ENCODE measurements at regions not wholly inside any gene's neighbourhood (a gene's known extent, or its start where the extent isn't known, plus 50 kb on each side); places are given as distances from the start of the nearest gene placed in this dataset.
"Not testable (repeated sequence)": the region's sequence is repeated elsewhere in the genome, so short reads cannot be mapped to it uniquely, and the experiment has no call there.

DNA sequence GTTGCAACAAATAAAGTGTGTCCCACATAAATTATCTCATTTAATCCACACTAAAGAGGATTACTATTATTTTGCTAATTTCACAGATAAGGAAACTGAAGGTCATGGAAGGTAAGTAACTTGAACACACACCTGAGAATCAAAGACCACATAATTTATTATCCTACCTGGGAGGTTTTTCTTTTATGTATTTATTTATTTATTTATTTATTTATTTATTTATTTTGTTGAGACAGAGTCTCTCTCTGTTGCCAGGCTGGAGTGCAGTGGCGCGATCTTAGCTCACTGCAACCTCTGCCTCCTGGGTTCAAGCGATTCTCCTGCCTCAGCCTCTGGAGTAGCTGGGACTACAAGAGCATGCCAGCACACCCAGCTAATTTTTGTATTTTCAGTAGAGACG, 1011.4 kb downstream of the VRK1 start:
- H3K9me3 Mint-ChIP-seq, H3K4me1 Mint-ChIP-seq, H3K4me3 Mint-ChIP-seq, H3K36me3 Mint-ChIP-seq, H3K27ac Mint-ChIP-seq, ATAC-seq, H3K27me3 Mint-ChIP-seq: not testable (repeated sequence)

DNA sequence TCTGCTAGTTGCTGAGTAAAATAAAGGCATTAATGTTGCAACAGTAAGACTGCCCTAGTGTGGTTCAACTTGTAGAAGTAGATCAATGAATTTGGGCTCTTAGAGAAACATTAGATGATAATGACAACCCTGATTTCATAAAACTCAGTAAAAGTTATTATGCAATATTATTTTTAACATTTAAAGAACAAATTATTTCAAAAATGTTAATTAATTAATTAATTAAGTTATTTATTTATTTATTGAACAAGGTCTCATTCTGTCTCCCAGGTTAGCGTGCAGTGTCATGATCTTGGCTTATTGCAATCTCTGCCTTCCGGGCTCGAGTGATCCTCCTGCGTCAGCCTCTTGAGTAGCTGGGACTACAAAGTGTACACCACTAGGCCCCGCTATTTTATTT, 1016.4 kb downstream of the VRK1 start:
- Mint-ChIP-seq H3K36me3 (no peaks in the 10 kb centered on the region), H3K4me3 (no peak overlapping the region), H3K4me1 (no peaks in the 10 kb centered on the region), H3K9me3 (peaks cover 9% of the 10 kb centered on the region), H3K27me3 (no peaks in the 10 kb centered on the region), H3K27ac (no peak overlapping the region)
- no peak for ATAC-seq

DNA sequence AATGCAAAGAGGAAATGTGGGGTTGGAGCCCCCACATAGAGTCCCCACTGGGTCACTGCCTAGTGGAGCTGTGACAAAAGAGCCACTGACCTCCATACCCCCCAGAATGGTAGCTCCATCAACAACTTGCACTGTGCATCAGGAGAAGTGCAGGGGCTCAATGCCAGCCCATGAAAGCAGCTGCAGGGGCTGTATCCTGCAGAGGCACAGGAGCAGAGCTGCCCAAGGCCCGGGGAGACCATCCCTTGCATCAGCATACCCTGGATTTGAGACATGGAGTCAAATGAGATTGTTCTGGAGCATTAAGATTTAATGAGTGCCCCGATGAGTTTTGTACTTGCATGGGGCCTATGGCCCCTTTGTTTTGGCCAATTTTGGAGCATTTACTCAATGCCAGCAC, 1023.6 kb downstream of the VRK1 start:
- no peak for ATAC-seq
- no peak overlapping the region for H3K4me3 Mint-ChIP-seq
- no peaks in the 10 kb centered on the region for H3K36me3 Mint-ChIP-seq
- H3K4me1 Mint-ChIP-seq = no peaks in the 10 kb centered on the region
- no peak overlapping the region for H3K27ac Mint-ChIP-seq
- peaks cover 15% of the 10 kb centered on the region for H3K9me3 Mint-ChIP-seq
- no peaks in the 10 kb centered on the region for H3K27me3 Mint-ChIP-seq

DNA sequence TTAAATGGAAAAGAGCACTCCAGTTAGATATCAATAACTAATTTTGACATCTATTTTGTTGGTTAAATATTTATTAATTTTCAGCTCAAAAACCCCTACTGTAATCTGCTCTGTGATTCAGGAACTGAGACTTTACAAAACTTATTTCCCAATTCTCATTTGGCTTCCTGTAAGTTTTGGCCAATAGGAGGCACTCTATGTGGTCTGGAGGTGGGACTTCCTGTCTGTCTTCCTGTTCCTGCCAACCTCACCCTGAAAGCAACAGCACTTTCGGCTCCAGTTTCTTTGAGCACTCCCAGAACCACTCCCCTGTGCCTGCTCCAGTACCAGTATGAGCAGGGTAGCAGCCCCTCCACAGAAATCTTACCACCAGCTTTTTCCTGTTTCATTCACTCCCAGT, 1027.0 kb downstream of the VRK1 start:
- Mint-ChIP-seq H3K36me3 (no peaks in the 10 kb centered on the region), H3K27ac (no peak overlapping the region), H3K9me3 (peaks cover 15% of the 10 kb centered on the region), H3K4me3 (no peak overlapping the region), H3K4me1 (no peaks in the 10 kb centered on the region), H3K27me3 (no peaks in the 10 kb centered on the region)
- no peak for ATAC-seq

DNA sequence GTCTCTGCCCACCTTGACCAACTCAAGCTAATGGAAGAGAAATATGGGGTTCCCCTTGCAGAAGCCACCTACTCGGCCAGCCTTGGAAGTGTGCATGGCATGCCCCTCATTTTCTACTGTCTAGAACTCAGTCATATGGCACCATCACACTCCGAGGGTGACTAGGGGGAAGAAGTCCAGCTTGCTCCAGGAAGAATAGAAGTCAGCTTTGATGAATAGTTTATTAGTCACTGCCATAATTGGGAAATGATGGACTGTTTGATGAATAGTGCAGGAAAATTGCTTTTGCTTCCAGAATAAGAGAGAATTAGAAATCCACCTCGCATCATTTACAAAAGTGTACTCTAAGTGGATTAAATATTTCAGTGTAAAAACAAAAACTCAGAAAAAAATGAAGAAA, 1030.6 kb downstream of the VRK1 start:
- no peaks in the 10 kb centered on the region for H3K27me3 Mint-ChIP-seq
- H3K36me3 Mint-ChIP-seq = no peaks in the 10 kb centered on the region
- H3K4me3 Mint-ChIP-seq = no peak overlapping the region
- H3K4me1 Mint-ChIP-seq = no peaks in the 10 kb centered on the region
- peaks cover 13% of the 10 kb centered on the region for H3K9me3 Mint-ChIP-seq
- no peak overlapping the region for H3K27ac Mint-ChIP-seq
- ATAC-seq = no peak

DNA sequence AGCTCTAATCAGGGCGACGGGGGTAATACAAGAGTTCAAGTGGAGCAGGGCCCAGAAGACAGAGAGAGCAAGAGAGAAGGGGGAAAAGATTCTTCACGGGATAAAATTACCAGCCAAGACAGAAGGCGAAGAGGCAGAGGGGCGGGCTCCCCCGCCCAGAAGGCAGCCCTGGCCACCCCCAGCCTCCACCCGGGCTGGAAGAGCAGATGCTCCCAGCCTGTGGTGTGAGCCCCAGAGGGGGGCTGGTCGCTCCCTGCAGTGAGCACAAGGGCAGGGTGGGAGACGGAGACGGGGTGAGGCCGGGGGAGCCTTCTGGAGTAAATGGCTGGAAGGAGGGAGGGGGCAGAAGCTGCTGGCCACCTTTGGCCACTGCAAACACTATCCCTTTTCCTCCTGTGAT, 1035.6 kb downstream of the VRK1 start:
- H3K36me3 Mint-ChIP-seq = no peaks in the 10 kb centered on the region
- peaks cover 5% of the 10 kb centered on the region for H3K9me3 Mint-ChIP-seq
- H3K4me1 Mint-ChIP-seq = no peaks in the 10 kb centered on the region
- H3K27ac Mint-ChIP-seq = no peak overlapping the region
- no peaks in the 10 kb centered on the region for H3K27me3 Mint-ChIP-seq
- no peak overlapping the region for H3K4me3 Mint-ChIP-seq
- ATAC-seq = no peak

DNA sequence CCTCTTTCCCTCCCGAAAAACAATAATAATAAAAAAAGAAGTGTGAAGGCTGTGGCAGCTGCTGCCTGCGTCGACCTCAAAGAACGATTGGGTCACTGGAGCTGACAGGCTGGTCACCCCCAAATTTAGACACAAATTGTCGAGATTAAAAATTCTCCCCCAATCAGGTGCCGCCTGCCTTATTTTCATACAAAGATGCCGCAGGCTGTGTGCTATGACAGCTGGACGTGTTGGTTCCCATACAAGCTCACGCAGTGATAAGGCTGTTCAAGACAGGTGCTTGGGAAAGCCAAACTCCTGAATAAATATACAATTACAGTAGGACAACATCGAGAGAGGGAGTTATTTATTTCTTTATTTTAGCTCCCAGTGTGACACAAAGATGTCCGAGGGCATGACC, 1041.8 kb downstream of the VRK1 start:
- no peaks in the 10 kb centered on the region for H3K36me3 Mint-ChIP-seq
- peaks cover 6% of the 10 kb centered on the region for H3K9me3 Mint-ChIP-seq
- H3K4me3 Mint-ChIP-seq = no peak overlapping the region
- ATAC-seq = no peak
- H3K27ac Mint-ChIP-seq = no peak overlapping the region
- H3K27me3 Mint-ChIP-seq = no peaks in the 10 kb centered on the region
- H3K4me1 Mint-ChIP-seq = no peaks in the 10 kb centered on the region

DNA sequence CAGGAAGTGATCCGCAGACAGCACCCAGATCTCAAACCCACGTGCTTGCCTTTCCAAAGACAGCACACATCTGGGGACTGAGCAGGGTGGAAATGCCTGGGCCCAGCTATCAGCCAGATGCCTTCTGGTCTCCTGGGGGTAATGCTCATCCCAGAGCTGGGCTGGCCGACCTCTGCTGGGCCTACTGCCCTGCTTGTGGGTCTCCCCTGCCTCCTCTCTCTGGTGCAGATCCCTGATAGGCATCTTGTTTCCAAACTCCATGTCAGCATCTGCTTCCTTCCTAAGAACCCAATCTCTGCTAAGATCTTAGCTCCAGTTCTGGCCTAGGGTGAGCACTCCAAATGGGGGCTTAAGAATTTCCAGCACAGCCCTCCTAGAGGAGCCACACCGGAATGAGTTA, 1043.0 kb downstream of the VRK1 start:
- ATAC-seq = no peak
- Mint-ChIP-seq H3K4me3 (no peak overlapping the region), H3K4me1 (no peaks in the 10 kb centered on the region), H3K9me3 (peaks cover 9% of the 10 kb centered on the region), H3K36me3 (no peaks in the 10 kb centered on the region), H3K27ac (no peak overlapping the region), H3K27me3 (no peaks in the 10 kb centered on the region)

DNA sequence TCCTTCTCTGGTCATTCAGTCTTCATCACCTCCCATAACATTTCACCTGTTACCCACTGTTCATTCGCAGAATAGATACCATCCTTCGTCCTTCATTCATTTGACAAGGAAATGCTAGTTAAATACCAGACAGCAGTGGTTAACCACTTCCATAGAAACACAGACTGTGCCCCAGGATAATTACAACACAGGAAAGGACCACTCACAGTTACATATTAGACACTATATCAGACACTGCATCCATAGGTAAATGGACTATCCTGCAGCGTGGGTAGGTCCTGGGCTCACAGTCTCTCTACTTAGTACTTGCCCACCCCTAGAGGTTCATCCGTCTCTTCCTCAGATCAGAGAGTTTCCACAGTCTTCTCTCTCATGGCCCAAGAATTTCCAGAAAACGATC, 1044.6 kb downstream of the VRK1 start:
- no peaks in the 10 kb centered on the region for H3K4me1 Mint-ChIP-seq
- no peaks in the 10 kb centered on the region for H3K27me3 Mint-ChIP-seq
- ATAC-seq = no peak
- H3K4me3 Mint-ChIP-seq = no peak overlapping the region
- H3K27ac Mint-ChIP-seq = no peak overlapping the region
- no peaks in the 10 kb centered on the region for H3K36me3 Mint-ChIP-seq
- peaks cover 9% of the 10 kb centered on the region for H3K9me3 Mint-ChIP-seq

DNA sequence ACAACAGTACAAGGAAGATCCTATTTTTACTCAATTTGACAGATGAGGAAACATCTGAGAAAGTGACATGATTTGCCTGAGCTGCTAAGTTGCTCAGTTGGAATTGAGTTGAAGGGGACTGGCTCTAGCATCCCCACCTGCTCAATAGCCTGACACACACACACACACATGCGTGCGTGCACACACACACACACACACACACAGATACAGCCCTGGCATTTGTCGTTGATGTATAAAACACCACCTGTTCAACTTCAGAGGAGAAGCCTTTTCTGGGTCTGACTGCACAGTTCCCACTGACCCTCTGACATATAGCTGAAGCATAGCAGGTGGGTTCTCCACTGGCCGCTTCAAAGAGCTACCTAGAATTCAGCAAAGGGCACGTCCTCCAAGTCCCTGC, 1045.9 kb downstream of the VRK1 start:
- no peaks in the 10 kb centered on the region for H3K36me3 Mint-ChIP-seq
- no peaks in the 10 kb centered on the region for H3K4me1 Mint-ChIP-seq
- no peak overlapping the region for H3K27ac Mint-ChIP-seq
- no peak for ATAC-seq
- H3K27me3 Mint-ChIP-seq = no peaks in the 10 kb centered on the region
- H3K9me3 Mint-ChIP-seq = peaks cover 9% of the 10 kb centered on the region
- H3K4me3 Mint-ChIP-seq = no peak overlapping the region

DNA sequence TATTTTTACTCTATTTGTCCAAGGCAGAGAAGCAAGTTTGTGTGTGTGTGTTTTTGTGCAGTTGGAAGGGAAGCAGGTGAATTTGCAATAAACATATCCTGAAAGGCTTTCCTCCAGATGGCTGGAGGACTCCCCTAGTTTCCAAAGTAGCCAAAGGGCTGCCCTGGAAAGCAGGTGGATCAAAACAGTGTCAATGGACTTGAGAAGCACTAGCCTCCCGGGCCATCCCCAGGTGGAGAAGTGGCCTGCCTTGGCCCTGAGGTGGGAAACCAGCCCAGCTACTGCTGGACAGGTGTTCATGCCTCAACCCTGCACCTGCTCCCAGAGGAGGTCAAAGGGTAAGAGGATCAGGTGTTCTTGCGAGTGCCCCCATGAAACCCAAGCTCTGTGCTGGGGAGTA, 1046.9 kb downstream of the VRK1 start:
- Mint-ChIP-seq H3K9me3 (peaks cover 9% of the 10 kb centered on the region), H3K36me3 (no peaks in the 10 kb centered on the region), H3K27ac (no peak overlapping the region), H3K4me1 (no peaks in the 10 kb centered on the region), H3K4me3 (no peak overlapping the region), H3K27me3 (no peaks in the 10 kb centered on the region)
- ATAC-seq = no peak

DNA sequence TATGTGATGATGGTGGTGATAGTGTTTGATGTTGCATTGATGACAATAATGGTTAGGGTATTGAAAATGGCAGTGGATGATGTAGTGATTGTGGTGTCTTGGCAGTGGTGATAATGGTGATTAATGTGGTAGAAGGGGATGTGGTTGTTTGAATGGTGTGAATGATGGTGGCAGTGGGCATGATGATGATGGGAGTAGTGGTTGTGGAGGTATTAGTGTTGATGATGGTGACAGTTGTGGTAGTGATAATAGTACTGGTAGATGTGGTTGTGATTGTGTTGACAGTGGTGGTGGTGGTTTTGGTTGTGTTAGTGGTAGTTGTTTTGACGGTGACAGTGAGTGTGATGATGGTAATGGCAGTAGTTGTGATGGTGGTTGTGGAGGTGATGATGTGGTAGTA, 1049.0 kb downstream of the VRK1 start:
- H3K27ac Mint-ChIP-seq = no peak overlapping the region
- peaks cover 9% of the 10 kb centered on the region for H3K9me3 Mint-ChIP-seq
- no peak overlapping the region for H3K4me3 Mint-ChIP-seq
- no peaks in the 10 kb centered on the region for H3K27me3 Mint-ChIP-seq
- H3K36me3 Mint-ChIP-seq = no peaks in the 10 kb centered on the region
- no peak for ATAC-seq
- no peaks in the 10 kb centered on the region for H3K4me1 Mint-ChIP-seq

DNA sequence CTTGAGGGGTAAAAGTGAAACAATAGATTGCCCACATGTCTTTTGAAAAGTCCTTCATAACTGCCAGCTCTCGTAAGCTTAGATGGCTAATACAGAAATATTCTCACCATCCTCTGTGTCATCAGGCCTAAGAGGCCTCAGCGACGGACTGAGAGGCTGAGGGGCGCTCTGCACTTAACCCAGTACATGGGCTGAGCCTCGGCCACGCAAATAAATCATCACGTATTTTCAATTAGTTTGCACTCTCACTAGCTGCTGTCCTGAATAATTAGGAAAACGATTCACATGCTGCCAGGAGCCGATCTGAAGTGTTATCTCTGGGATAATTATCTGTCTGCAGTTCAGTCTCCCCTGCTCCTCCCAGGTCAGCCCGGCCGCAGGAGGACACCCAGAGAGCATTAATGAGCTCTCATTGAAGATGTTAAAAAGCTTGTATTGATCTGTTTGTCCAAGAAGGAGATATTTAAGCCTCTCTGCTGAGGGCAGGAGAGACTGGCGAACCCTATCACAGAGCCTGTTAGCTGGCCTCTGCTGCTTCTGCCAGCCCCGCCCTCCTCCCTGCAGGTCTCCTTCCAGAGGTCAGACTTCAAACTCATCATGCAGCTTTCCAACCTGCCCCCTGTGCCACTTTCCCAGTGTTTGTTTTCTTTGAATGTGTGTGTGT, 1051.3 kb downstream of the VRK1 start:
- H3K36me3 Mint-ChIP-seq = no peaks in the 10 kb centered on the region
- peaks cover 3% of the 10 kb centered on the region for H3K9me3 Mint-ChIP-seq
- ATAC-seq = no peak
- H3K4me3 Mint-ChIP-seq = no peak overlapping the region
- no peaks in the 10 kb centered on the region for H3K4me1 Mint-ChIP-seq
- no peaks in the 10 kb centered on the region for H3K27me3 Mint-ChIP-seq
- no peak overlapping the region for H3K27ac Mint-ChIP-seq

DNA sequence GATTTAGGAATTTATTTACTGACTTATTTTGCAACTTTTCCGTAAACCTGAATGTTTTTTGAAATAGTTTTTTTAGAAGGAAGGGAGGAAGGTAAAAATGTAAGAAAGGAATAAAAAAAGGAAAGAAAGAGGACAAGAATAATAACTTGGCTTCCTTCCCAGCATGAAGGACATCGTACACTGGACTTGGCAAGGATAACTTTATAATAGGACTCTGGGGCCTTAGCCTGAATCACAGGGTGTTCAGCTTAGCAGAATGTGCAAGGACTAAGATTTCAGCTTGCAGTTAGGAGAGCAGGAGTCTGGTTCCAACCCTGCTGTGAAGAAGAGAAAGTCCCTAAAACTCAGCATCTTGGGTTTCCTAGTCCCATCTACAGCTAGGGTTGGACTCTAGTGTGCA, 1053.3 kb downstream of the VRK1 start:
- H3K27ac Mint-ChIP-seq = no peak overlapping the region
- H3K27me3 Mint-ChIP-seq = no peaks in the 10 kb centered on the region
- no peak for ATAC-seq
- no peaks in the 10 kb centered on the region for H3K36me3 Mint-ChIP-seq
- no peaks in the 10 kb centered on the region for H3K9me3 Mint-ChIP-seq
- no peak overlapping the region for H3K4me3 Mint-ChIP-seq
- no peaks in the 10 kb centered on the region for H3K4me1 Mint-ChIP-seq

DNA sequence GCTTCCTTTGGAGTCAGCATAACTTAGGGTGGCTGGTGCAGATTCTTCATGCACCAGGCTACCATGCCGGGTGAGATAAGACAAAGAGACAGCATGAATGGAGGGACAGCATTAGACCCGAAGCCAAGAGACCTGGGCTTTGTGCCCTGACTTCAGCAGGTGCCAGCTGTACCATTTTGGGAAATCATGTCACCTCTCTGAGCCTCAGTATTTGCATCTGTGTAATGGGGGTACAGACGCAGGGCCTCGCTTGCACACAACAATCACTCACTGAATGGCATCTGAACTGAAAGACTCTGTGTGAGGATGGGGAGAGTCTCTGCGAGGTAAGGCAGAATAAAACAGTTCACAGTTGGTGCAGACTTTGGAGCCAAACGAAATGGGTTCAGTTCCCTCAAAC, 1053.7 kb downstream of the VRK1 start:
- Mint-ChIP-seq H3K9me3 (no peaks in the 10 kb centered on the region), H3K27ac (no peak overlapping the region), H3K27me3 (no peaks in the 10 kb centered on the region), H3K4me1 (no peaks in the 10 kb centered on the region), H3K36me3 (no peaks in the 10 kb centered on the region), H3K4me3 (no peak overlapping the region)
- ATAC-seq = no peak

DNA sequence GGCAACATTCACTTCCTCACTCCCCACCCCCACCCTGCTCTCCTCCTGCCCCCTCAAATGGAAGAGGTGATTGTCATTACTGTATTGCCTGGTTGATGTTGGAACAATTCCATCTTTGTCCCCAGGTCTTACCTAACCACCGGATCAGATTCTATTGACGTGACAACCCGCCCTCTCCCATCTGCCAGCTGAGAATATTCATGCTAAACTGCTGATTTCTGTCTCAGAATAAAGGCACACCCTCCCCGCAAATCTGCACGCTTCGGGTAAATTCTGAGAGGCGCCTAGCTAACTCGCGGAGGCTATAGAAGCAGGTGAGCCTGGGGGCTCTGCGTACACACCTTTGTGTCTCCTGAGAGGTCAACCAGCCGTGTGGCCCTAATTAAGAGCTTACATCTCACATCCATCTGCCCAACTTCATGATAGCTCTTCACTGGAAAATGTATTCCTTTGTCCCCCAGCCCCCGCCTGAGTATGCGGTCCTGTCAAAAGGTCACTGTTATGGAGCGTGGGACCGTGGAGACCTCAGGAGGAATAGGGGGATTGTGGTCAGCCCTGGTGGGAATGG, 1054.3 kb downstream of the VRK1 start:
- H3K27ac Mint-ChIP-seq = no peak overlapping the region
- no peak overlapping the region for H3K4me3 Mint-ChIP-seq

DNA sequence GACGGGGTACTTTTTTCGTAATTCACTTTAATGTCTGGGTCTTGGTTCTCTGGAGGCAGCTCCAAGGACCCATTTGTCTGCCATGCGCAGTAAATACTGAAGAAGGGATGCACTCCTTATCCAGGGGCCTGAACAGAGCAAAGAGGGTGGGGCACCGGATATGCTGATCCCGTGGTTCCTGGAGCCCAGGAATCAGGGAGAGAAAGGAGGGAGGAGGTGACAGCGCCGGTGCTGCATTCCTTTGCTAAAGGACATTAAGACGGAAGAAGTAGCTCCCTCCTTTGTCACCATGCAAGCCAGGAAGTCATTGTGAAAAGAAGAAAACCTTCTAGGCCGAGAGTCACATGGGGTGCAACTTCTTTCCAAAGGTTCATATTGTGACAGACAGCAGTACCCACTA, 1057.7 kb downstream of the VRK1 start:
- H3K9me3 Mint-ChIP-seq = no peaks in the 10 kb centered on the region
- no peak overlapping the region for H3K4me3 Mint-ChIP-seq
- H3K36me3 Mint-ChIP-seq = no peaks in the 10 kb centered on the region
- H3K27me3 Mint-ChIP-seq = no peaks in the 10 kb centered on the region
- H3K4me1 Mint-ChIP-seq = no peaks in the 10 kb centered on the region
- no peak for ATAC-seq
- no peak overlapping the region for H3K27ac Mint-ChIP-seq

More for the DNA sequence above, 1054.3 kb downstream of the VRK1 start:
- no peaks in the 10 kb centered on the region for H3K4me1 Mint-ChIP-seq
- ATAC-seq = no peak
- H3K27me3 Mint-ChIP-seq = no peaks in the 10 kb centered on the region
- no peaks in the 10 kb centered on the region for H3K9me3 Mint-ChIP-seq
- H3K36me3 Mint-ChIP-seq = no peaks in the 10 kb centered on the region

Measured in stimulated activated memory B cell treated with anti-CD40 and anti-IgM and Interleukin-4, amounts not matched to agents 10 μg/mL and 1 μg/mL and 100 μg/mL, for 72 hours (primary cell).